H1 (cell line): ENCODE measurements at regions not wholly inside any gene's neighbourhood (a gene's known extent, or its start where the extent isn't known, plus 50 kb on each side); places are given as distances from the start of the nearest gene placed in this dataset.
"Not testable (repeated sequence)": the region's sequence is repeated elsewhere in the genome, so short reads cannot be mapped to it uniquely, and the experiment has no call there.

Source experiments
- CTCF ChIA-PET: fragments of 300-600 bp; sonication (Branson Sonifier 250); formaldehyde crosslinking; loops from one replicate; lab custom pipeline; 2021; ENCODE audit not compliant: partially characterized antibody; lab: Charles Lee
- POLR2A ChIA-PET: fragments of 300-600 bp; sonication (Branson Sonifier 250); formaldehyde crosslinking; loops from one replicate; lab custom pipeline; 2021; ENCODE audit warnings: inconsistent platforms; ENCODE audit not compliant: partially characterized antibody; lab: Charles Lee
- DNase-seq, 2 experiments: peaks; one replicate each; pipeline versions ENCODE4 v3.0.0 to v3.0.0-alpha.2; 2010 to 2022; ENCODE audit warnings: low spot score in 2 of 2, low read depth in 1 of 2, mixed read lengths in 1 of 2
- FAIRE-seq: peaks from 2 replicates; lab custom pipeline; 2011; peaks lifted over from hg19 to GRCh38; lab: Jason Lieb, UNC
- H2AFZ ChIP-seq: 2 replicates; pipeline ENCODE4 v1.8.1; 2012; ENCODE audit warnings: low read length, inconsistent platforms
- H2AK5ac ChIP-seq: 2 replicates; pipeline ENCODE4 v1.6.1; 2013; ENCODE audit warnings: low read depth, low read length
- H2BK120ac ChIP-seq: replicated peaks from 2 replicates; pipeline ENCODE3; 2013; ENCODE audit warnings: low read depth, low read length, inconsistent platforms
- H2BK12ac ChIP-seq: 2 replicates; pipeline ENCODE4 v1.6.1; 2013; ENCODE audit warnings: low read depth, low read length
- H2BK15ac ChIP-seq: 2 replicates; pipeline ENCODE4 v1.6.1; 2013; ENCODE audit warnings: low read length
- H2BK20ac ChIP-seq: 2 replicates; pipeline ENCODE4 v1.6.1; 2013; ENCODE audit warnings: low read length
- H2BK5ac ChIP-seq: 2 replicates; pipeline ENCODE4 v1.6.1; 2013; ENCODE audit warnings: low read depth, low read length
- H3K14ac ChIP-seq: 2 replicates; pipeline ENCODE4 v1.6.1; 2013; ENCODE audit warnings: inconsistent platforms; ENCODE audit not compliant: insufficient read length
- H3K18ac ChIP-seq: 2 replicates; pipeline ENCODE4 v1.6.1; 2013; ENCODE audit warnings: low read length; ENCODE audit errors: extremely low read depth
- H3K23ac ChIP-seq: 2 replicates; pipeline ENCODE4 v1.6.1; 2013; ENCODE audit warnings: inconsistent platforms; ENCODE audit not compliant: insufficient read length
- H3K23me2 ChIP-seq: 2 replicates; pipeline ENCODE4 v1.6.1; 2013; ENCODE audit warnings: low read depth, low read length
- H3K27ac ChIP-seq: 2 replicates; pipeline ENCODE4 v1.6.1; 2011; ENCODE audit warnings: low read depth, low read length, inconsistent platforms
- H3K27me3 ChIP-seq, 4 experiments: replicated peaks in 1 of 4; 1 replicate in 1 of 4; 2 replicates in 3 of 4; pipeline versions ENCODE4 v1.6.1 to v1.8.1; 2011 to 2013; ENCODE audit warnings: low read length in 3 of 4, mild to moderate bottlenecking in 3 of 4, inconsistent platforms in 2 of 4, mixed read lengths in 2 of 4, moderate library complexity in 1 of 4; ENCODE audit not compliant: control insufficient read depth in 3 of 4, insufficient read depth in 3 of 4; ENCODE audit errors: extremely low read depth in 1 of 4
- H3K36me3 ChIP-seq, 4 experiments: 2 replicates each; pipeline versions ENCODE4 v1.6.1 to v1.8.1; 2011 to 2013; ENCODE audit warnings: mild to moderate bottlenecking in 4 of 4, low read length in 3 of 4, moderate library complexity in 2 of 4, control low read depth in 1 of 4, inconsistent platforms in 1 of 4; ENCODE audit not compliant: insufficient read depth in 4 of 4, control insufficient read depth in 2 of 4
- H3K4ac ChIP-seq: replicated peaks from 2 replicates; pipeline ENCODE3; 2013; ENCODE audit warnings: low read length, low read depth, mixed read lengths, inconsistent platforms; ENCODE audit not compliant: insufficient read length
- H3K4me1 ChIP-seq, 4 experiments: replicated peaks in 1 of 4; 1 replicate in 1 of 4; 2 replicates in 3 of 4; pipeline versions ENCODE4 v1.6.1 to v1.8.1; 2011 to 2013; ENCODE audit warnings: low read length in 3 of 4, inconsistent platforms in 2 of 4, mixed read lengths in 1 of 4; ENCODE audit not compliant: insufficient read depth in 4 of 4, control insufficient read depth in 3 of 4
- H3K4me2 ChIP-seq, 2 experiments: 2 replicates each; pipeline versions ENCODE4 v1.6.1 to v1.8.1; 2011 to 2013; ENCODE audit warnings: low read depth in 2 of 2, low read length in 2 of 2, control low read depth in 1 of 2, inconsistent platforms in 1 of 2, mild to moderate bottlenecking in 1 of 2; ENCODE audit not compliant: insufficient read depth in 1 of 2
- H3K4me3 ChIP-seq, 4 experiments: fragments of 200-600, 300-600 bp in 1 of 4; sonication (generic), shearing (Covaris generic), sonication (Bioruptor Twin) in 1 of 4; 2 replicates each; pipeline versions ENCODE4 v1.5.1 to v1.8.1; 2011 to 2016; ENCODE audit warnings: low read length in 4 of 4, low read depth in 3 of 4, control low read depth in 2 of 4, inconsistent platforms in 2 of 4, mild to moderate bottlenecking in 2 of 4, mixed read lengths in 1 of 4, moderate library complexity in 1 of 4; ENCODE audit not compliant: insufficient read depth in 2 of 4; ENCODE audit errors: extremely low read depth in 1 of 4
- H3K56ac ChIP-seq: replicated peaks from 2 replicates; pipeline ENCODE3; 2013; ENCODE audit warnings: low read depth, mild to moderate bottlenecking, mixed read lengths, low read length, inconsistent platforms; ENCODE audit not compliant: insufficient read length
- H3K79me1 ChIP-seq: 2 replicates; pipeline ENCODE4 v1.6.1; 2013; ENCODE audit warnings: low read depth, low read length, control low read depth
- H3K79me2 ChIP-seq, 2 experiments: 2 replicates each; pipeline versions ENCODE4 v1.6.1 to v1.8.1; 2012 to 2013; ENCODE audit warnings: low read length in 2 of 2, mild to moderate bottlenecking in 2 of 2, inconsistent platforms in 1 of 2; ENCODE audit not compliant: insufficient read depth in 2 of 2, control insufficient read depth in 1 of 2
- H3K9ac ChIP-seq, 4 experiments: replicated peaks in 1 of 4; 1 replicate in 1 of 4; 2 replicates in 3 of 4; pipeline versions ENCODE4 v1.6.1 to v1.8.1; 2011 to 2013; ENCODE audit warnings: low read depth in 3 of 4, low read length in 3 of 4, control low read depth in 2 of 4, mild to moderate bottlenecking in 2 of 4, moderate library complexity in 2 of 4, inconsistent platforms in 1 of 4; ENCODE audit errors: extremely low read depth in 1 of 4
- H3K9me3 ChIP-seq, 2 experiments: 2 replicates each; pipeline versions ENCODE4 v1.6.1 to v1.8.1; 2012 to 2013; ENCODE audit warnings: mild to moderate bottlenecking in 2 of 2, moderate library complexity in 2 of 2, control low read depth in 1 of 2, inconsistent platforms in 1 of 2, low read depth in 1 of 2, low read length in 1 of 2, mixed read lengths in 1 of 2; ENCODE audit not compliant: insufficient read depth in 2 of 2
- H4K20me1 ChIP-seq, 2 experiments: replicated peaks in 1 of 2; 2 replicates each; pipeline versions ENCODE3 to v1.8.1; 2011 to 2013; ENCODE audit warnings: inconsistent platforms in 2 of 2, low read length in 2 of 2, mild to moderate bottlenecking in 1 of 2; ENCODE audit not compliant: insufficient read depth in 2 of 2, control insufficient read depth in 1 of 2
- H4K5ac ChIP-seq: 2 replicates; pipeline ENCODE4 v1.6.1; 2013; ENCODE audit warnings: low read length, low read depth, mixed read lengths, inconsistent platforms; ENCODE audit not compliant: insufficient read length
- H4K8ac ChIP-seq: 2 replicates; pipeline ENCODE4 v1.8.0; 2013; ENCODE audit warnings: mild to moderate bottlenecking, moderate library complexity, low read length, inconsistent platforms; ENCODE audit not compliant: insufficient read depth; ENCODE audit errors: extremely low read depth
- H4K91ac ChIP-seq: replicated peaks from 2 replicates; pipeline ENCODE3; 2013; ENCODE audit warnings: low read length, mixed read lengths, inconsistent platforms; ENCODE audit not compliant: insufficient read length
- WGBS, 2 experiments: shearing (Covaris generic) in 1 of 2; methylation state at CpG; one replicate each; pipeline versions ENCODE4 v1.1.6 to v1.1.7; 2013 to 2015; ENCODE audit warnings: low lambda C conversion rate in 2 of 2, mixed read lengths in 2 of 2, inconsistent platforms in 1 of 2, low coverage in 1 of 2, missing lambda C conversion rate in 1 of 2; ENCODE audit not compliant: insufficient replicate concordance in 2 of 2, insufficient coverage in 1 of 2, insufficient read length in 1 of 2; ENCODE audit errors: extremely low coverage in 1 of 2, missing lambda C conversion rate in 1 of 2; 5-methylcytosine and 5-hydroxymethylcytosine counted together

GRCh38 chr2:87077124-87077446, 55.4 kb upstream of the PLGLB1 start:
- H2BK120ac ChIP-seq, H4K91ac ChIP-seq, H3K27me3 ChIP-seq, POLR2A ChIA-PET, H3K23ac ChIP-seq, H3K4me1 ChIP-seq, H2BK15ac ChIP-seq, H3K27ac ChIP-seq, H4K8ac ChIP-seq, DNase-seq, CTCF ChIA-PET, H2AFZ ChIP-seq, H3K79me1 ChIP-seq, H3K9me3 ChIP-seq, H2BK5ac ChIP-seq, H2BK12ac ChIP-seq, H3K56ac ChIP-seq, H3K36me3 ChIP-seq, H2AK5ac ChIP-seq, H4K20me1 ChIP-seq, H3K18ac ChIP-seq, H3K23me2 ChIP-seq, H3K4ac ChIP-seq, H4K5ac ChIP-seq, H2BK20ac ChIP-seq, FAIRE-seq, H3K14ac ChIP-seq: not testable (repeated sequence)
- H3K79me2 ChIP-seq: peaks cover 0 to 15% of the 10 kb centered on the region in 2 experiments; a peak in 2 of 4 replicates
- 0 out of 4 replicates have a peak overlapping the region, but pooled peaks of 1 of the 2 experiments have one; percentile 37 for H3K4me2 ChIP-seq
- WGBS, 2 experiments: no CpG with 5 or more reads among the region's 26 CpGs
- H3K9ac ChIP-seq: peak overlapping the region in 1 of 4 experiments; percentile 73; a peak in 1 of 7 replicates
- peak overlapping the region; percentile 50 to 78 (median 62); a peak in 5 of 8 replicates for H3K4me3 ChIP-seq

GRCh38 chr2:87081727-87082126, 60.1 kb upstream of the PLGLB1 start:
- FAIRE-seq, H2AK5ac ChIP-seq, H2BK5ac ChIP-seq, H3K79me1 ChIP-seq, CTCF ChIA-PET, H3K27ac ChIP-seq, H2AFZ ChIP-seq, H3K36me3 ChIP-seq, H3K56ac ChIP-seq, H3K23me2 ChIP-seq, H3K9me3 ChIP-seq, H3K79me2 ChIP-seq, POLR2A ChIA-PET, DNase-seq, H2BK20ac ChIP-seq, H3K18ac ChIP-seq, H3K23ac ChIP-seq, H4K8ac ChIP-seq, H4K5ac ChIP-seq, H3K9ac ChIP-seq, H3K4me2 ChIP-seq, H3K27me3 ChIP-seq, H2BK120ac ChIP-seq, H3K4me3 ChIP-seq, H3K4ac ChIP-seq, H3K4me1 ChIP-seq, H3K14ac ChIP-seq, H2BK12ac ChIP-seq, H4K91ac ChIP-seq, H4K20me1 ChIP-seq, H2BK15ac ChIP-seq: not testable (repeated sequence)
- WGBS, 2 experiments: no CpG with 5 or more reads among the region's 2 CpGs
